HG03575 (cell line): ENCODE measurements at regions not wholly inside any gene's neighbourhood (a gene's known extent, or its start where the extent isn't known, plus 50 kb on each side); places are given as distances from the start of the nearest gene placed in this dataset.

Experiments used
- ATAC-seq: cut with Tn5 transposase; IDR thresholded peaks from one replicate; pipeline ENCODE4 v1.9.1; 2021; ENCODE audit not compliant: unreplicated experiment, insufficient number of reproducible peaks, low FRiP score; ENCODE audit errors: extremely low read depth

DNA sequence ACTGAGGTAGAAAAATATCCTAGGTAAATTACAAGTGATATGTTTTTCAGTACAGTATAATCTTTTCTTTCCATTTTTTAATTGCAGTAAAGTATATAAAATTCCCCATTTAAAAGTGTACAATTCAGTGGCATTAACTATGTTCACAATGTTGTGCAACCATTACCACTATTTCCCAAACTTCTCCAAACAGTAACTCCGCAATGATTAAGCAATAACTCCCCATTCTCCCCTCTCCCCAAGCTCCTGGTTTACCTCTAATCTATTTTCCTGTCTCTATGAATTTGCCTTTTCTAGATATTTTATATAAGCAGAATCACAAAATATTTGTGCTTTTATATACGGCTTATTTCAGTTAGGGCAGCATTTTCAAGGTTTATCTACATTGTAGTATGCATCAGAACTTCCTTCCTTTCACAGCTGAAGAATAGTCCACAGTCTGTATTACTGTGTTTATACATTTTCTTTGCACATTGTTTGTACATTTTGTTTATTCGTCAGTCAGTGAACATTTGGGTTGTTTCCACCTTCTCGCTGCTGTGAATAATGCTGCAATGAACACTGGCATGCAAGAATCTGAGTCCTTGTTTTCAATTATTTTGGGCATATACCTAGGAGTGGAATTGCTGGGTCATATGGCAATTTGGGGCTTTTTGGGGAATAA is 110.7 kb downstream of the RPL27A start:
- ATAC-seq = no peak

DNA sequence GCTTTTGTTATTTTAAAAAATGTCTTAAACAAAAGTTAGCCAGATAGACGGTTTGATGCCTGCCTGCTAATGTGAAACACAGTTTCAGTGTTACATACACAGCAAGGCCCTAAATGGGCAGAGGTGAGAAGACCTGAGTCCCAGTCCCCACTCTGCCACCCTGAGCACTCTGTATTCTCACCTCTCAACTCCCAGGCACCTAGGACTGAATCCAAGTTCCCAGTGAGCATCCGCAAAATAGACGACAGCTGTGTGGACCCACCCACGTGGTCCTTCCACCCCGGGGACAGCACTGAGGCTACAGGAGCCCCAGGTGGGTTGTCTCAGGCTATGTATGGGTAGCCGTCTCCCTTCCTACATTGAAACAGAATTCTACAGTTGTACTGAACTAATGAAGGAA is 111.5 kb downstream of the RPL27A start:
- ATAC-seq = no peak

- no peak for ATAC-seq
Measured at GRCh38 chr11:8794677-8795103, 112.1 kb downstream of the RPL27A start.

- ATAC-seq = no peak
Measured at GRCh38 chr11:8796941-8797340, 114.0 kb upstream of the AKIP1 start.

GRCh38 chr11:8799273-8799672 is 111.7 kb upstream of the AKIP1 start:
- ATAC-seq = no peak

GRCh38 chr11:8800520-8801110 is 110.4 kb upstream of the AKIP1 start:
- no peak for ATAC-seq

DNA sequence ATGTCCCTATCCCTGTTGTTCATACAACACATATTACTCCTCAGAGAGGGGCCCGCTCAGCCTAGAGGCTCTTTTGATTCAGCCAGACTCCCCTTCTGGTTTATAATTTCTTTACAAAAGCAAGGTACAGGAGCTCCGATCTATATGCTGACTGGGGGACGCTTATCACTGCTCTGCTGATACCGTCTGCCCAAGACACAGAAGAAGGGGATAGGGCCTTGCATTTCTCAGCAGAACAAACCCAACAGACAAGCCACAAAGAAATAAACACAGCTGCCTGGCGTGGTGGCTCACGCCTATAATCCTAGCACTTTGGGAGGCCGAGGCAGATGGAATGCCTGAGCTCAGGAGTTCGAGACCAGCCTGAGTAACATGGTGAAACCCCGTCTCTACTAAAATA is 109.9 kb upstream of the AKIP1 start:
- ATAC-seq = no peak

DNA sequence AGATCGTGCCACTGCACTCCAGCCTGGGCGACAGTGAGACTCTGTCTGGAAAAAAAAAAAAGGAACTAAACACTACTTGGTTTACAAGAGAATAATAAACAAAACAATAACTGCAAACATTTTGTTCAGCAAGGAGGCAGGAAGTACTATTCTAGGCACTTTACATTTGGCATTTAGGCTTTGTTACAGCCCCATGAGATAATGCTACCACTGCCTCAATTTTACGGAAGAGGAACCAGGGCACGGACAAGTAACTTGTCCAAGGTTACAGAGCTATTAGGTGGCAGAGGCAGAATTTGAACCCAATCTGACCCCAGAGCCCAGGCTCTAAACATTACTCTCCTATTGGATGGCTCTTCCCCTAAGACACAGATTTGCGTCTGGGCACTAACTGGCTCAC is 108.7 kb upstream of the AKIP1 start:
- ATAC-seq = no peak

GRCh38 chr11:8803973-8804372 is 107.0 kb upstream of the AKIP1 start:
- no peak for ATAC-seq

DNA sequence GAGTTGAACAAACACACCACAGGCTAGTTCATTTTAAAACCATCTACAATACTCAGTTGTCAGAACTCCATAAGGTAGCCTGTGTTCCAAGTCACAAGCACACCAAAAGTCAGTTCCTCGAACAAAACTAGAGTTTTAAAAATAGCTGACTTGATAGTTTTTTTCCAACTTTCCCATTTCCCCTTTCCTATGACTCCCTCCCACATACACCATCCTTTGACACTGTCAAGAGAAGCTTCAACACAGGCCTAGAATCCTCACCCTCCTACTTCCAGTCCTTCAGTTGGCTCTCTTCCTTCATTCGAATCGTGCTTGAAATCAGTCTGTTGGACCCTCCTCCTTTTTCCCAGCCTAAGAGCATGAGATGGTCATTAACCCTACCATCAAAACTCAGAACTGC is 105.7 kb upstream of the AKIP1 start:
- ATAC-seq = no peak

- no peak for ATAC-seq
Measured at GRCh38 chr11:8806974-8807373, 104.0 kb upstream of the AKIP1 start.

DNA sequence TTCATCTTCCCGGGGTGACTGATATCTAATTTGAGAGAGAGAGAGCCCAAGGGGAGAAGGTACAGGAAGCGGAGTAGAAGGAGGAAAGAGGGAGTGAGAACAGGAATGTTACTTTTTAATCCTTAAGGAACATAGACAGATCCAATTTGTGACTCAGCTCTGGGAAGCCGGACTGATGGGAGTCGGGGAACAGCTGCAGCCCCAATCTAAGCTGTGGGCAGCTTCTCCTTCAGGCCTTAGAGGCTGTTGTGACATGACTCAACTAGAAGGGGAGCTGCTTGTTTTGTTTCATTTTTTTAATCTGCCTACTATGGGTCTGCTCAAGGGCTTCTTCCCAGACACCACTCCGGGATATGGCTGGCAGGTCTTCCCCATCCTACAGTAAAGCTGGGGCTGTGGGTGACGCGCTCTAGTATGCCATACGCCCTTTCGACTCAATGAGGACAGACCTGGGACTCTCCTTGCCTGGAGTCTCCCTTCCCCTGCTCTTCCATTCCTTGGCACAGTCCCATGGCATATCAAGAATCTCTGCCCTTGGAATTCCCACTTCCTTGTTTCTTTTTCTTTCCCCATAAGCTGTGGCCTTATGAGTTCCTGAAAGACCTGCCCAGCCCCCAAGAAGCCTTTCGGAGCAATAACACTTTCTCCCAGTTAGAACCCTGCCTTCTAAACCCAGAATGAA is 103.3 kb upstream of the AKIP1 start:
- ATAC-seq = no peak

GRCh38 chr11:8808226-8808585 is 102.8 kb upstream of the AKIP1 start:
- ATAC-seq = no peak

DNA sequence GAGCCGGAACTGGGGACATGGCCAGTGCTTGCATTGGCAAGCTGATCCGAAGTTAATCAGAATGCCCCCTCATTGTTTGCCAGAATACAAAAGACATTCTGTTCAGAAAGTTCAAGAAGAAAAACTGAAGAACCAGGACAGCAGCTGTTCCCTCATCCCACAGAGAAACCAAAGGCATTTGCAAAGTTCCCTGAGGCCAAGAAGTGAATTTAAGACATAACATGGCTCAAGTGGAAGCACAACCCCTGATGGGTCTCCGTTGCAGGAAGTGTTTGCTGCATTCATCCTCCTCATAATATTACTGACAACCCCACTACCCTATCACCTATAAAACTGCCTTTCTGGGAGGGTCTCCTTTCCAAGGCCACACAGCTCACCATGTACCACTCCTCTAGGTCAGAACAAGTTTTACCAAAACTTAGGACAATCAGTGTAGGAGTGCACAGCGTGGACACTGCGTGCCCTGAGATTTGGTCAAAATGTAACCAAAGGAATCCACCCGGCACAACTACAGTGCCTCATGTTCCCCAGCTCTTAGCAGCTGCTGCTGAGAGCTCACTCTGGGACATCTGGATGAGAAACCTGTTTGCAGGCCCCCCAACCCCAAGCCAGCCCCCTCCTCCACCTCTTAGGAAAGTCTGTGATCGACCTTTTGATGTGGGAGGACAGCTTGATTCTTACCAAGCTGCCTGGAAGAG is 101.6 kb upstream of the AKIP1 start:
- no peak for ATAC-seq

GRCh38 chr11:8809939-8810539 is 101.0 kb upstream of the AKIP1 start:
- ATAC-seq = no peak

DNA sequence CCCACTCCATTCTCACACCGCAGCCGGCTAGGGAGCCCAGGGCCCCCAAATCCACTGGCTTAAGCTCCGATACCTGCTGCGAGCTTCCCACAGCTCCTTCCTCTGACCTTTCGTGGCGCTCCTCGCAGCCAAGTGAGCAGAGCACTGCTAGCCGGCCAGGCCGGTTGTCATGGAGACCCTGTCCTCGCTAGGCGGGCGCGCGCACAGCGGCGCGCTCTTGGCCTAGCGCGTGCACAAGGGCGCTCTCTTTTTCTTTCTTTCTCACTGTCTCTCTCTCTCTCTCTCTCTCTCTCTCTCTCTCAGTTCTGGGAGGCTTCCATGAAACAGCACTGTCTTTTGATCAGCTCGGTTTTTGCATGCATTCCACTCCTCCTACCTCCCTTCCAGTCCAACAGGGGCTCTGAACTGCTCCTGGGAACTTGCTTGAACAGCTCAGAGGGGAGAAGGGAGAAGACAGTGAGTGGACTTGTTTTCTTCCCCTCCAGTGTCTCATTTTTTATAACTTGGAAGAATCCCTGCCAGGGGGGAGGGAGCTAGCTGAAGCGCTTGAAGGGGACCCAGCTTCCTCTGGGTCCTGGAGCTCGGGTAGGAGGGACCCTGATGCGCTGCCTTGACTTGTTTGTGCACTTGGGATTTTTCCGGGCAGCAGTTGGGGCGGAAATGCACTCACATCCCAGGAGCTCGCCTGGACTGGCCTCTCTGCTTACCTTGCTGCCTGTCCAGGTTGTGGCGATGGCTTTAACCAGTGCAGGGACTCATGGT is 100.3 kb upstream of the AKIP1 start:
- no peak for ATAC-seq

DNA sequence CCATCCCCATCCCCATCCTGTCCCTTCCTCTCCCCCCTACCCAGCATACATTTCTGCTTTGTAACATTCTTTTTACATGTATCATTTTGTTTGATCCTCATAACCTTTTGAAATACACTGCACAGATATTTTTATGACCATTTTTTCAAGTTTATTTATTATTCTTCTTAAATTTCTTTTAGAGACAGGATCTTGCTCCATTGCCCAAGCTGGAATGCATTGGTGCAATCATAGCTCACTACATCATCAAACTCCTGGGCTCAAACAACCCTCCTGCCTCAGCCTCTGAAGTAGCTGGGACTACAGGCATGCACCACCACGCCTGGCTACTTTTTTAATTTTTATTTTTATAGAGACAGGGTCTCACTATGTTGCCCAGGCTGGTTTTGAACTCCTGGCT is 99.4 kb upstream of the AKIP1 start:
- no peak for ATAC-seq

DNA sequence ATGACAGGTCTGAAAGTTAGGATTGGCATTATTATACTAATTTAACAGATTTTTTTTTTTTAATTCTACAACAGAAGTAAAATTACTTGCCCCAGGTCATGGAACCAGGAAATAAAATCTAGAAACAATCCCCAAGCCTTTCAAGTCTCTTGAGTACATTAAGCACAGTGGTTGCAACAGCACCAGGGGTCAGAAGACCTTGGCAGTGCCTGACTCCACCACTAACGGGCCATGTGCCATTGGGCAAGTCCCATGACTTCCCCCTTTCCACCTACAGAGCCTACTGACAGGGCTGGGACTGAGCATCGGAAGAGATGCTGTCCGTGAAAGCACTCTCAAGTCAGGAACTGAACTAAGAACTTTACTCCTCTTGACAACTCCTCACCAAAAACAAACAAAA is 98.6 kb upstream of the AKIP1 start:
- ATAC-seq = no peak

DNA sequence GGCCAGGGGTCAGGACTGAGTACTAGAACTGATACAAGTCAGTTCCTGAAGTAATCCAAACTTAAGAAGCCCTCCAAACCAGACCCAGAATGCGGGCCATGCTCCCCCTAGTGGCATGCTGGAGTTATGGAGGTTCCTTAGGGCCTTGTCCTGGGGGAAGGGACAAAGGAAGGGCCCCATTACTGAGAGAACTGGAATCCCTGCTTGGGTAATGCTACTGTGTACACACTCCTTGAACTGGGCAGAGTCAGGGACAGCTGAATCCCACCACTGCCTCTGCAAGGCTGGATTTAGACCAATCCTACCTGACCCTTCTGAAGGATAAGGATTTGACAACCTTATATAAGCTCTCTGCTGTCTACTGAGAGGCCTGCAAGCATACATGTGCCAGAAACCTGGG is 97.3 kb upstream of the AKIP1 start:
- ATAC-seq = no peak
